ENCODE measurements at regions not wholly inside any gene's neighbourhood (a gene's known extent, or its start where the extent isn't known, plus 50 kb on each side); places are given as distances from the start of the nearest gene placed in this dataset.

DNA sequence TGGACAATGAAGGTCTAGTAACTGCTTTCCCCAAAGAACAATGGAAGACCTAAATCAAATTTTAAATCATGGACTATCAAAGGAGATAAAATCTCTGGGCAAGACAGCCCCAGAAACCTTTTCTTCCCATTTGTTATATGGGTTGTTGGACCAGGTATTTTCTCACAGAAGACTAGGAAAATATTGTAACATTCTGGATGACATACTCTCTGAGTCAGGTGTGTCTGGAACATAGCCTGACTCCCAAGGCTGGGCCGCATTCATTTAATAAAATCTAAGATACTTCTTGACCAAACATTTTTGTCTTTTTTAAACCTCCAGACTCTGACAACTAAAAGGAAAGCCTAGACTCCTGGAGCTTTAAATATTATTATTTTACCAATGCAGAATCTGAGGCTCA is 87.9 kb downstream of the ATP23 start:
- TF ChIP-seq, protein P1, sequence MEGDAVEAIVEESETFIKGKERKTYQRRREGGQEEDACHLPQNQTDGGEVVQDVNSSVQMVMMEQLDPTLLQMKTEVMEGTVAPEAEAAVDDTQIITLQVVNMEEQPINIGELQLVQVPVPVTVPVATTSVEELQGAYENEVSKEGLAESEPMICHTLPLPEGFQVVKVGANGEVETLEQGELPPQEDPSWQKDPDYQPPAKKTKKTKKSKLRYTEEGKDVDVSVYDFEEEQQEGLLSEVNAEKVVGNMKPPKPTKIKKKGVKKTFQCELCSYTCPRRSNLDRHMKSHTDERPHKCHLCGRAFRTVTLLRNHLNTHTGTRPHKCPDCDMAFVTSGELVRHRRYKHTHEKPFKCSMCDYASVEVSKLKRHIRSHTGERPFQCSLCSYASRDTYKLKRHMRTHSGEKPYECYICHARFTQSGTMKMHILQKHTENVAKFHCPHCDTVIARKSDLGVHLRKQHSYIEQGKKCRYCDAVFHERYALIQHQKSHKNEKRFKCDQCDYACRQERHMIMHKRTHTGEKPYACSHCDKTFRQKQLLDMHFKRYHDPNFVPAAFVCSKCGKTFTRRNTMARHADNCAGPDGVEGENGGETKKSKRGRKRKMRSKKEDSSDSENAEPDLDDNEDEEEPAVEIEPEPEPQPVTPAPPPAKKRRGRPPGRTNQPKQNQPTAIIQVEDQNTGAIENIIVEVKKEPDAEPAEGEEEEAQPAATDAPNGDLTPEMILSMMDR (IDR thresholded peaks at IDR 0.05 in 2 of 3, conservative IDR thresholded peaks at IDR 0.05 in 1 of 3; ENCODE audit: borderline replicate concordance in 1 of 3, insufficient read depth in 1 of 3, low read depth in 2 of 3, low read length in 2 of 3): no peak
- TF ChIP-seq EGR1 (IDR thresholded peaks at IDR 0.05; ENCODE audit: low read depth) (no peak), SRF (IDR thresholded peaks at IDR 0.05; ENCODE audit: low read depth) (no peak), TCF7L2 (IDR thresholded peaks at IDR 0.05; ENCODE audit: borderline replicate concordance, extremely low read depth, insufficient read depth, insufficient read length) (no peak), EZH2 (IDR thresholded peaks at IDR 0.05) (no peak), YY1 (IDR thresholded peaks at IDR 0.05; ENCODE audit: extremely low read depth, insufficient replicate concordance, low read depth, low read length) (no peak), POLR2A (IDR thresholded peaks at IDR 0.05; ENCODE audit: borderline replicate concordance, extremely low read depth, insufficient read depth, insufficient read length) (no peak), SP1 (IDR thresholded peaks at IDR 0.05; ENCODE audit: low read depth) (no peak)
- TF ChIP-seq, protein P2, sequence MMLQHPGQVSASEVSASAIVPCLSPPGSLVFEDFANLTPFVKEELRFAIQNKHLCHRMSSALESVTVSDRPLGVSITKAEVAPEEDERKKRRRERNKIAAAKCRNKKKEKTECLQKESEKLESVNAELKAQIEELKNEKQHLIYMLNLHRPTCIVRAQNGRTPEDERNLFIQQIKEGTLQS (IDR thresholded peaks at IDR 0.05): no peak
